HepG2 (cell line): ENCODE measurements at regions not wholly inside any gene's neighbourhood (a gene's known extent, or its start where the extent isn't known, plus 50 kb on each side); places are given as distances from the start of the nearest gene placed in this dataset.

Source experiments
- GATA4 ChIP-seq: sonication (generic); IDR thresholded peaks from 2 replicates; pipeline ENCODE4 v1.6.1; 2016; ENCODE audit warnings: antibody characterized with exemption, low read depth, borderline replicate concordance
- HMGA1 ChIP-seq: sonication (generic); formaldehyde crosslinking; conservative IDR thresholded peaks from 2 replicates; pipeline ENCODE4 v1.4.0; 2020; ENCODE audit warnings: missing genetic modification reagents
- LRRFIP1 ChIP-seq: sonication (generic); formaldehyde crosslinking; conservative IDR thresholded peaks from 2 replicates; pipeline ENCODE4 v1.4.0; 2020; ENCODE audit warnings: missing genetic modification reagents
- MAFF ChIP-seq: IDR thresholded peaks from 2 replicates; pipeline ENCODE4 v1.6.1; 2011; ENCODE audit warnings: low read depth, low read length, improper control_type of control experiment
- PAF1 ChIP-seq: IDR thresholded peaks from 2 replicates; pipeline ENCODE4 v1.6.1; 2016; ENCODE audit warnings: missing genetic modification reagents, missing compliant biosample characterization
- POLR2A ChIP-seq, 2 experiments: IDR thresholded peaks; 2 replicates each; pipeline ENCODE4 v1.6.1; 2011; ENCODE audit warnings: low read depth in 2 of 2, low read length in 2 of 2, mild to moderate bottlenecking in 1 of 2, moderate library complexity in 1 of 2; ENCODE audit not compliant: insufficient read depth in 1 of 2
- SCMH1 ChIP-seq: sonication (generic); formaldehyde crosslinking; IDR thresholded peaks from 2 replicates; pipeline ENCODE4 v1.9.0; 2021; ENCODE audit warnings: missing genetic modification reagents, mild to moderate bottlenecking, borderline replicate concordance
- YEATS4 ChIP-seq: sonication (generic); formaldehyde crosslinking; IDR thresholded peaks from 2 replicates; pipeline ENCODE4 v1.4.0; 2020; ENCODE audit warnings: missing genetic modification reagents, borderline replicate concordance
- ZKSCAN1 ChIP-seq: fragments of 150-350 bp; IDR thresholded peaks from 2 replicates; pipeline ENCODE4 v1.6.1; 2014; ENCODE audit warnings: low read length
- ZNF343 ChIP-seq: sonication (generic); formaldehyde crosslinking; IDR thresholded peaks from 2 replicates; pipeline ENCODE4 v1.4.0; 2020; ENCODE audit warnings: mild to moderate bottlenecking, missing genetic modification reagents
- ZNF616 ChIP-seq: sonication (generic); formaldehyde crosslinking; IDR thresholded peaks from 2 replicates; pipeline ENCODE4 v1.5.0; 2020; ENCODE audit warnings: low read depth, mild to moderate bottlenecking, missing genetic modification reagents
- ZNF713 ChIP-seq: sonication (generic); formaldehyde crosslinking; IDR thresholded peaks from 2 replicates; pipeline ENCODE4 v1.4.0; 2020; ENCODE audit warnings: mild to moderate bottlenecking, missing genetic modification reagents
- TF ChIP-seq, protein P1 (sequence below): sonication (generic); formaldehyde crosslinking; IDR thresholded peaks from 2 replicates; pipeline ENCODE4 v1.4.0; 2020; ENCODE audit warnings: missing genetic modification reagents, low read depth, mild to moderate bottlenecking, borderline replicate concordance

GRCh38 chr12:46071335-46071734 lies 81.0 kb upstream of the SCAF11 start (continued):
- no peak for TF ChIP-seq LRRFIP1 (CRISPR knock-in tag)
- TF ChIP-seq POLR2A (IDR thresholded peaks at IDR 0.05; ENCODE audit: insufficient read depth in 1 of 2, low read depth in 2 of 2, low read length in 2 of 2), result no peak
- no peak for TF ChIP-seq SCMH1 (CRISPR knock-in tag)
- TF ChIP-seq ZKSCAN1, result no peak
- TF ChIP-seq PAF1 (CRISPR knock-in tag), result no peak
- no peak for TF ChIP-seq ZNF713 (CRISPR knock-in tag)
- no peak for TF ChIP-seq ZNF343 (CRISPR knock-in tag)
- TF ChIP-seq HMGA1 (CRISPR knock-in tag), result no peak
- TF ChIP-seq, protein P1, sequence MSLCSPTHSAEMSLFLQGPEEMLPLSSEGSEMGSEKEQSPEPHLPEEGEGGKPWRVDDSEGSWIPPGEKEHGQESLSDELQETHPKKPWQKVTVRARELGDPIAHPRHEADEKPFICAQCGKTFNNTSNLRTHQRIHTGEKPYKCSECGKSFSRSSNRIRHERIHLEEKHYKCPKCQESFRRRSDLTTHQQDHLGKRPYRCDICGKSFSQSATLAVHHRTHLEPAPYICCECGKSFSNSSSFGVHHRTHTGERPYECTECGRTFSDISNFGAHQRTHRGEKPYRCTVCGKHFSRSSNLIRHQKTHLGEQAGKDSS (CRISPR knock-in tag), result 0 out of 2 replicates have a peak, but pooled peaks have one; percentile 47
- no peak for TF ChIP-seq ZNF616 (CRISPR knock-in tag)
- TF ChIP-seq GATA4, result no peak
- TF ChIP-seq YEATS4, result 0 out of 2 replicates have a peak, but pooled peaks have one; percentile 24
- no peak for TF ChIP-seq MAFF
